Right ventricle myocardium inferior (tissue), 1 donor: ENCODE measurements at regions not wholly inside any gene's neighbourhood (a gene's known extent, or its start where the extent isn't known, plus 50 kb on each side); places are given as distances from the start of the nearest gene placed in this dataset.

ENCODE experiments used
- ATAC-seq: fragments of 200-7000 bp; cut with Tn5 transposase; one replicate; pipeline ENCODE4 v1.9.1; 2020; ENCODE audit warnings: mild to moderate bottlenecking, moderate library complexity
- DNase-seq: peaks from one replicate; pipeline ENCODE4 v3.0.0; 2021; ENCODE audit errors: missing footprints
- intact Hi-C: fragments of 100-400 bp; cut with DNase I; formaldehyde crosslinking; loops from one replicate; pipeline ENCODE4 v1.11.0; 2022
- donor health status: DM: no; HTN: yes; CAD: no; lungs with severe emphysema.

GRCh38 chr9:95645992-95646391 is 129.2 kb upstream of the PTCH1 start:
- intact Hi-C loops: no loop called here
- ATAC-seq (no peak), DNase-seq (no peak)

- intact Hi-C loops: no loop called here
- DNase-seq: no peak
- no peak for ATAC-seq
Observed at GRCh38 chr9:95645579-95645978, 128.8 kb upstream of the PTCH1 start.

- DNase-seq: no peak
- peak; percentile 91 for ATAC-seq
- intact Hi-C loops: no loop called here
Observed at GRCh38 chr9:95644377-95644776, 127.6 kb upstream of the PTCH1 start.

- intact Hi-C loops: no loop called here
- ATAC-seq (no peak), DNase-seq (no peak)
Observed at GRCh38 chr9:95643619-95644018, 126.8 kb upstream of the PTCH1 start.

- ATAC-seq (no peak), DNase-seq (no peak)
- intact Hi-C loops: no loop called here
Observed at GRCh38 chr9:95642189-95642588, 125.4 kb upstream of the PTCH1 start.

- ATAC-seq (no peak), DNase-seq (no peak)
- intact Hi-C loops: no loop called here
Observed at GRCh38 chr9:95641586-95641985, 124.8 kb upstream of the PTCH1 start.

GRCh38 chr9:95640336-95640735 is 123.6 kb upstream of the PTCH1 start:
- ATAC-seq (no peak), DNase-seq (no peak)
- intact Hi-C loops: no loop called here

GRCh38 chr9:95635986-95636671 is 119.4 kb upstream of the PTCH1 start:
- intact Hi-C loops: no loop called here
- DNase-seq (no peak), ATAC-seq (no peak)

GRCh38 chr9:95634536-95634935 is 117.8 kb upstream of the PTCH1 start:
- no peak for DNase-seq
- intact Hi-C loops: no loop called here
- no peak for ATAC-seq

- DNase-seq (no peak), ATAC-seq (no peak)
- intact Hi-C loops: no loop called here
Observed at GRCh38 chr9:95634114-95634513, 117.3 kb upstream of the PTCH1 start.

- ATAC-seq (no peak), DNase-seq (no peak)
- intact Hi-C loops: loop anchor here (5.0 kb wide), 1 partner anchor 117 kb away; no protein-coding TSS in a partner anchor
Observed at GRCh38 chr9:95629585-95629984, 112.8 kb upstream of the PTCH1 start.

- no peak for ATAC-seq
- no peak for DNase-seq
- intact Hi-C loops: loop anchor here (5.0 kb wide), 1 partner anchor 116 kb away; no protein-coding TSS in a partner anchor
Observed at GRCh38 chr9:95627802-95628201, 111.0 kb upstream of the PTCH1 start.

GRCh38 chr9:95626885-95627558 is 110.3 kb upstream of the PTCH1 start:
- intact Hi-C loops: loop anchor here (5.0 kb wide), 1 partner anchor 115 kb away; no protein-coding TSS in a partner anchor
- ATAC-seq (peak; percentile 50), DNase-seq (no peak)

GRCh38 chr9:95626341-95626740 is 109.6 kb upstream of the PTCH1 start:
- intact Hi-C loops: loop anchor here (5.0 kb wide), 1 partner anchor 114 kb away; no protein-coding TSS in a partner anchor
- ATAC-seq (no peak), DNase-seq (no peak)

GRCh38 chr9:95623640-95624039 is 106.9 kb upstream of the PTCH1 start:
- no peak for DNase-seq
- intact Hi-C loops: no loop called here
- ATAC-seq: no peak

- intact Hi-C loops: no loop called here
- ATAC-seq (no peak), DNase-seq (no peak)
Observed at GRCh38 chr9:95620722-95621121, 104.0 kb upstream of the PTCH1 start.

GRCh38 chr9:95620314-95620713 is 103.5 kb upstream of the PTCH1 start:
- intact Hi-C loops: no loop called here
- no peak for ATAC-seq
- DNase-seq: no peak

GRCh38 chr9:95615246-95615645 is 98.5 kb upstream of the PTCH1 start:
- no peak for DNase-seq
- no peak for ATAC-seq
- intact Hi-C loops: no loop called here

GRCh38 chr9:95613670-95614069 is 96.9 kb upstream of the PTCH1 start:
- DNase-seq: no peak
- intact Hi-C loops: no loop called here
- ATAC-seq: no peak

GRCh38 chr9:95611354-95611753 is 94.6 kb upstream of the PTCH1 start:
- no peak for ATAC-seq
- intact Hi-C loops: no loop called here
- no peak for DNase-seq
